ENCODE measurements at regions not wholly inside any gene's neighbourhood (a gene's known extent, or its start where the extent isn't known, plus 50 kb on each side); places are given as distances from the start of the nearest gene placed in this dataset.

DNA sequence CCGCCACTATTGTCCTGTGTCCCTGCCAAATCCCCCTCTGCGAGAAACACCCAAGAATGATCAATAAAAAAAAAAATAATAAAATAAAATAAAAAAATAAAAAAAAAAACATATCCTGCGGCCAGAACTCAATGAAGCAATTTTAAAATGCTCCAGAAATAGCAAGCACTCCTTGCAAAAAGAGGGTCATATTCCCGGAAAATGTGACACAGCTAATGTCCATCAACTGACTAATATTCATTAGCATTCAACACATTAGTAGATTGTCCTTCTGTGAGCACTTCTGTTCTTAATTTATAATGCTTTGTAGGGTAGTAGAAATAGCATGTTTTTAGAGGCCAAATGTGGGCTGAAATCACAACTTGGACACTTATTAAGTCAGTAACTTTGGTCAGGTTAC is 252.3 kb upstream of the SESN3 start:
- DNase-seq (ENCODE audit: low spot score), result no peak
- Histone ChIP-seq H3K27me3 (replicated peaks; ENCODE audit: insufficient read depth, low read depth, low read length, poor library complexity) (no peaks in the 10 kb centered on the region), H3K27ac (ENCODE audit: low read depth, low read length, poor library complexity, severe bottlenecking) (no peak overlapping the region), H3K4me1 (ENCODE audit: insufficient read depth, low read length, poor library complexity, severe bottlenecking) (no peaks in the 10 kb centered on the region), H3K9me3 (ENCODE audit: low read depth, low read length, poor library complexity, severe bottlenecking) (no peaks in the 10 kb centered on the region), H3K36me3 (ENCODE audit: insufficient read depth, low read length, poor library complexity, severe bottlenecking) (no peaks in the 10 kb centered on the region), H3K4me3 (ENCODE audit: low read depth, low read length, poor library complexity, severe bottlenecking) (no peak overlapping the region)
- CTCF ChIA-PET, result no interaction called here
- TF ChIP-seq EZH2 (IDR thresholded peaks at IDR 0.05; ENCODE audit: borderline replicate concordance, low read depth, low read length, poor library complexity, severe bottlenecking), result no peak
- TF ChIP-seq, protein P1, sequence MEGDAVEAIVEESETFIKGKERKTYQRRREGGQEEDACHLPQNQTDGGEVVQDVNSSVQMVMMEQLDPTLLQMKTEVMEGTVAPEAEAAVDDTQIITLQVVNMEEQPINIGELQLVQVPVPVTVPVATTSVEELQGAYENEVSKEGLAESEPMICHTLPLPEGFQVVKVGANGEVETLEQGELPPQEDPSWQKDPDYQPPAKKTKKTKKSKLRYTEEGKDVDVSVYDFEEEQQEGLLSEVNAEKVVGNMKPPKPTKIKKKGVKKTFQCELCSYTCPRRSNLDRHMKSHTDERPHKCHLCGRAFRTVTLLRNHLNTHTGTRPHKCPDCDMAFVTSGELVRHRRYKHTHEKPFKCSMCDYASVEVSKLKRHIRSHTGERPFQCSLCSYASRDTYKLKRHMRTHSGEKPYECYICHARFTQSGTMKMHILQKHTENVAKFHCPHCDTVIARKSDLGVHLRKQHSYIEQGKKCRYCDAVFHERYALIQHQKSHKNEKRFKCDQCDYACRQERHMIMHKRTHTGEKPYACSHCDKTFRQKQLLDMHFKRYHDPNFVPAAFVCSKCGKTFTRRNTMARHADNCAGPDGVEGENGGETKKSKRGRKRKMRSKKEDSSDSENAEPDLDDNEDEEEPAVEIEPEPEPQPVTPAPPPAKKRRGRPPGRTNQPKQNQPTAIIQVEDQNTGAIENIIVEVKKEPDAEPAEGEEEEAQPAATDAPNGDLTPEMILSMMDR (conservative IDR thresholded peaks at IDR 0.05; ENCODE audit: low read depth, low read length), result no peak
- POLR2A ChIA-PET (ENCODE audit: low non-redundant PET), result no interaction called here
- intact Hi-C loops (cut with micrococcal nuclease; ENCODE audit: unreplicated experiment), result no loop called here
- BruUV-seq (replicated peaks), result no TSS peak

DNA sequence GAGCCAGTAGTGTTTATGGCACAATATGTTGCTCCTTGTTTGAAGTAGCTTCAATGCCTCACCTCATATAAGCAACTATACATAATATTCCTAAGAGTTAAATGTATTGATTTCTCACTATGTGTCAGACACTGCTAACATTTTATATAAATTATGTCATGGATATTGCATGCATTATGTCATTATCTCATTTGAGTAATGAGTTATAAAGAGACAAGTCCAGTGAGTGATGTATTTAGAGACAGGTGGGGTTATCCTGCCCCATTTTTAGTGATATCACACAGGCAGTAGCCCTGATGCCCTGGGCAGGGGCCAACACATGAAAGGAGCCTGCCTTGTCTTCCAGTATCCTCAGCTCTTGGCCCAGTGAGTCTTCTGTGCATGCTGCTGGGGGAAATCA is 247.0 kb upstream of the SESN3 start:
- POLR2A ChIA-PET (ENCODE audit: low non-redundant PET), result no interaction called here
- no TSS peak for BruUV-seq (replicated peaks)
- no peaks in the 10 kb centered on the region for H3K36me3 ChIP-seq (ENCODE audit: insufficient read depth, low read length, poor library complexity, severe bottlenecking)

DNA sequence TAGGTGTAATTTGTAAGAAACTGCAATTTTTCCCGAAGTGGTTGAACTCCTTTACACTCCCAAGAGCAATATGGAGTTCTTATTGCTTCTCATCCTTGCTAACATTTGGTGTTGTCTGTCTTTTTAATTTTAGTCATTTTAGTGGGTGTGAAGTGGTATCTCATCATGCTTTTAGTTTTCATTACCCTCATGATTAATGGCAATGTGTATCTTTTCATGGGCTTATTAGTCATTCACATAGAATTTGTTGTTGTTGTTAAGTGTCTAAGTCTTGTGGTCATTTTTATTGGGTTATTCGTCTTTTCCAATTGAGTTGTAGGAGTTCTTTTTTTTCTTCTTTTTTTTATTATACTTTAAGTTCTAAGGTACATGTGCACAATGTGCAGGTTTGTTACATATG is 238.3 kb upstream of the SESN3 start:
- intact Hi-C loops (cut with micrococcal nuclease; ENCODE audit: unreplicated experiment), result no loop called here
- no peak for TF ChIP-seq EZH2 (IDR thresholded peaks at IDR 0.05; ENCODE audit: borderline replicate concordance, low read depth, low read length, poor library complexity, severe bottlenecking)
- TF ChIP-seq, protein P1 (conservative IDR thresholded peaks at IDR 0.05; ENCODE audit: low read depth, low read length), result no peak

More for the DNA sequence above, 247.0 kb upstream of the SESN3 start:
- no peak for DNase-seq (ENCODE audit: low spot score)
- CTCF ChIA-PET, result no interaction called here
- Histone ChIP-seq H3K9me3 (ENCODE audit: low read depth, low read length, poor library complexity, severe bottlenecking) (no peaks in the 10 kb centered on the region), H3K4me3 (ENCODE audit: low read depth, low read length, poor library complexity, severe bottlenecking) (no peak overlapping the region), H3K27ac (ENCODE audit: low read depth, low read length, poor library complexity, severe bottlenecking) (no peak overlapping the region), H3K4me1 (ENCODE audit: insufficient read depth, low read length, poor library complexity, severe bottlenecking) (no peaks in the 10 kb centered on the region), H3K27me3 (replicated peaks; ENCODE audit: insufficient read depth, low read depth, low read length, poor library complexity) (no peaks in the 10 kb centered on the region)
- intact Hi-C loops (cut with micrococcal nuclease; ENCODE audit: unreplicated experiment), result no loop called here
- TF ChIP-seq EZH2 (IDR thresholded peaks at IDR 0.05; ENCODE audit: borderline replicate concordance, low read depth, low read length, poor library complexity, severe bottlenecking), result no peak
- TF ChIP-seq, protein P1 (conservative IDR thresholded peaks at IDR 0.05; ENCODE audit: low read depth, low read length), result no peak

More for the DNA sequence above, 238.3 kb upstream of the SESN3 start:
- no peak overlapping the region for H3K4me3 ChIP-seq (ENCODE audit: low read depth, low read length, poor library complexity, severe bottlenecking)
- no peaks in the 10 kb centered on the region for H3K9me3 ChIP-seq (ENCODE audit: low read depth, low read length, poor library complexity, severe bottlenecking)
- CTCF ChIA-PET, result no interaction called here
- H3K27me3 ChIP-seq (replicated peaks; ENCODE audit: insufficient read depth, low read depth, low read length, poor library complexity), result peaks cover 5% of the 10 kb centered on the region
- BruUV-seq (replicated peaks), result no TSS peak
- H3K36me3 ChIP-seq (ENCODE audit: insufficient read depth, low read length, poor library complexity, severe bottlenecking), result no peaks in the 10 kb centered on the region
- no peak for DNase-seq (ENCODE audit: low spot score)
- no peaks in the 10 kb centered on the region for H3K4me1 ChIP-seq (ENCODE audit: insufficient read depth, low read length, poor library complexity, severe bottlenecking)
- POLR2A ChIA-PET (ENCODE audit: low non-redundant PET), result no interaction called here
- no peak overlapping the region for H3K27ac ChIP-seq (ENCODE audit: low read depth, low read length, poor library complexity, severe bottlenecking)

Data from A673 (cell line).